GM19395 (cell line): ENCODE measurements at regions not wholly inside any gene's neighbourhood (a gene's known extent, or its start where the extent isn't known, plus 50 kb on each side); places are given as distances from the start of the nearest gene placed in this dataset.

Source experiments
- ATAC-seq: cut with Tn5 transposase; IDR thresholded peaks from one replicate; pipeline ENCODE4 v1.9.1; 2021; ENCODE audit warnings: mild to moderate bottlenecking, moderate library complexity; ENCODE audit not compliant: unreplicated experiment

DNA sequence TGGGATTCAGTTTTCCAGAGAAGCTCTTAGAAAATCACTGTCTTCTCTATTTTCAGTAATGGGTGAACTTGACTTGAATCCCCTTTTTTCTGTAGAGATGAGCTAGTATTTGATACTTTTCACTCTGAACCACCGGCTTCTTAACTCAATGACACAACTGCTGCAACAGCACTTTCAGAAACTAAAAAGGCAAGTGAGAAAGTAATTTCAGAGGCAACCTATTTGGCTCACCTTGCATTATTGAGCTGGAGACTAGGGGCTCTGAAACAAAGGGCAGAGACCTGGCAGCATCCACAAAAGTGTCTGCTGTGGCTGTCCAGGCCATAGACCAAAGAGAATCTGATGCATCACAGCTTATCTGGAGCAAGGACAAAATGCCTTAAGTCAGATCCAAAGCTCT is 289.8 kb upstream of the IRAK1BP1 start:
- ATAC-seq: no peak

DNA sequence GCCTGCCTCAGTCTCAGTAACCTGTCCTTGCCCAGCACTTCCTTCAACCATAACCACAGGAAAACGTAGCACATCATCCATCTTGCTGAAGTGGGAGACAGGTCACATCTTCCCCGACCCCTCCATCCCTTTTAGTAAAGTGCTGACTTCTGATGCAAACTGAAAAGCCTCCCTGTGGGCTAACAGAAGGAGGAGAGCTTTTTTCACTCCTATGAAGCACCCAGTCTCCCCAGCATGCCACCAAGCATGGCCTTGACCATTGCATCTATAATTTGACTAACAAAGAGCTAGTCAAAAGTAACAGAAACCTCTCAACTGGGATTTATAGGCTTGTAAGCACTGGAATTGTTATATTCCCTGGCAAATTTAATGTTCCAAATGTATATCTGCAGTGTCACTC is 288.9 kb upstream of the IRAK1BP1 start:
- no peak for ATAC-seq

DNA sequence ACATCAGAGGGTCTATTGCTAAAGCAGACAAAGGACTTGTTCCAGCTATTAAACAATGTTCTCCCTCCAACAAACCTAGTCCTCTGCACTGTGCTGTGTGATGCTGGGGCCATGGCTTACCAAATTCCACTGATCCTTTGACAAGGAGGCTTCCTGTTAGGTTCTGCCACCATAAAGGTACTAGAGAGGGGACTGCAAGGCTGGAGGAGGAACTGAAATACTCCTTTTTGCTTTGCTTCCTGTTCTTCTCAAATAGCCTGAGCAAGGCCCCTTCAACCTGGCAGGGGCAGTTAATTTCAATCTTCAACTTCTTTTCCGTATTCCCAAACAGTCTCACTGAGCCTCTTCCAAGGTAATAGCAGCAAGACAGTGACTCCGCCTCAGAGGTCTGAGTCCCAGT is 286.4 kb upstream of the IRAK1BP1 start:
- peak; percentile 71 for ATAC-seq

DNA sequence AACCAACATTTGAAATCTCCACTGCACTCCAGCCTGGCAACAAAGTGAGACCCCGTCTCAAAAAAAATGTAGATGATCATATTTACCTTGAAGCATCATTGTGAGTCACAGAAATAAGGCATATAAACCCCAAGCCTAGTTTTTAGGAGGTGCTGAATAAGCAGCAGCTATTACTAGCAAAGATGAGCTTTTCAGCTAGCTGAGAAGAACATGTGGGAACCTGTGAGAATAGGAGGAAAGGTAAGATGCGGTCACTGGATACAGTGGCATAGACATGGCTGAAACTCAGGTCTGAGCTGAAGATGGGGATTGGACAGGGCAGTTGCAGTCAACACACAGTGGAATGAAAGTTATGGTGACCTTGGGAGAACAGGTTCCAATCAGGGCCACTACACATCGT is 284.3 kb upstream of the IRAK1BP1 start:
- ATAC-seq: no peak

DNA sequence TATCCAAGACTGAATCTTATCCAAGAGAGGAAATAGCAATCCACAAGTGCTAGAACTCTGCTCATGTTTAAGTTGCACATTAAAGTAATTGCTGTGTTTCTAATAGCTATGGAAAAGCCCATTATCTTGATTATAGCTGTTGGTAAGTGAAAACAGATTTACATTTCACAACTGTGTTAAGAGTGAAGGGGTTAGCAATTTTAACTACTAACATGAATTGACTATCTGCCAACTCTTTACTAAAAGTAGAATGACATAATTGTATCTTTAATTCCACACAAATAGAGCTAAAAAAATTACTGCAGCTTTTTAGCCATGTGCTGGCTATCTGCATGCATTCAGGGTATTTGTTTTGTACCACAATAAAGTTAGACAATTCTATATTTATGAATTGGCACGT is 277.9 kb upstream of the IRAK1BP1 start:
- no peak for ATAC-seq

DNA sequence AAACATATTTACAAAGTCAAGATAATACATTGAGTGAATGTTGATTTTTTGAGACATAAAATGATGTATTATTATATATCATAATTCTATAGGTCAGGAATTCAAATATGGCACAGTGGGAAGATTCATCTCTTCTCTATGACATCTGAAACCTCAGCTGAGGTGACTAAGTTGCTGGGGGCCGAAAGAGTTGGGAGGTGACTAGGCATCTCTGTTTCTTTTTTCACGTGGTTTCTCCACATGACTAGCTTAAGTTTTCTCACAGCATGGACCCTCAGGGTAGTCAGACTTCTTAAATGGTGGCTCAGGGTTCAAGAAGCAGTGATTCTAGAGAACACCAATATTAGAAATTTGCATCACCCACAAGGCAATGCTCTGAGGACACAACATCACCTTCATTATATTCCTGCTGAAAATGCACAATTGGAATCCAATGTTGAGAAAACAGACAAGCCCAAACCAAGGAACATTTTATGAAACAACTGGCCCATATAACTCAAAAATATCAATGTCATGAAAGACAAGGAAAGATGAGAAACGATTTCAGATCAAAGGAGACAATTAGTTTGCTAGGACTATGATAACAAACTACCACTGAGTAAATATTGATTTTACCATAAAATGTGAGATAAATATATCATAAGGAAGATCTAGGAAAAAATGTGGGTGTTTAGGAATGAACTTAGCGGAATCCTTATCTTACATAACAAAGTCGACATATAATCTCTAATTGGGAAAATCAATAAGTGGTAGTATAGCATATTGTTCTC is 273.3 kb upstream of the IRAK1BP1 start:
- ATAC-seq: no peak

DNA sequence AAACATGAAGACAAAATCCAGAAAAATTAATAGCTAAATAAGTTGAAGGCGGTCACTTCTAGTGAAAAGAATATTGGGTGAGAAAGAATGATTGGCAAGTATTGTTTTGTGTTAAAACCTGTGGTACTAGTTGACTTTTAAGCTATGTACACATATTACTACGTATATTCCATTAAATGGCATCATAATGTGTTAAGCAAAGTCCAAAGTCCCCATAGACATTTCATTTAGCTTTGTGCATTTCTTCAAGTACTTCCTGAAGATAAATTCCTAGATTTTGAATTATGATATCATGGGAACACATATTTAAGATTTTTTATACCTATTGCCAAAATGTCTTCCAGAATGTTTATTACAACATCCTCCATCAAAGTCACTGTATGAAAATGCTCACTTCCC is 272.7 kb upstream of the IRAK1BP1 start:
- no peak for ATAC-seq

DNA sequence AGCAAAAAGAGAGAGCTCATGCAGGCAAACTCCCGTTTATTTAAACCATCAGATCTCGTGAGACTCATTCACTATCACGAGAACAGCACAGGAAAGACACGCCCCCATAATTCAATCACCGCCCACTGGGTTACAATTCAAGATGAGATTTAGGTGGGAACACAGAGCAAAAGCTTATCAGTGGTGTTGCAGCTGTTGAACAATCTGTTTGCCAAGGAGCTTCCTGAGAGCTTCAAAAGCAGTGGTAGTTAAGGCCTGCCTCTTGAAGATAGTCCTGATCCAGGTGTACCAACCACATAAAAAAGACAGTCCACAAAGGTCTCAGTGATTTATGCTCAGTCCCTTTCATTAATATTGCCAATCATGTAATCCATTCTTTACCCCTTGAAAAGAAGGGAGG is 269.4 kb upstream of the IRAK1BP1 start:
- no peak for ATAC-seq

DNA sequence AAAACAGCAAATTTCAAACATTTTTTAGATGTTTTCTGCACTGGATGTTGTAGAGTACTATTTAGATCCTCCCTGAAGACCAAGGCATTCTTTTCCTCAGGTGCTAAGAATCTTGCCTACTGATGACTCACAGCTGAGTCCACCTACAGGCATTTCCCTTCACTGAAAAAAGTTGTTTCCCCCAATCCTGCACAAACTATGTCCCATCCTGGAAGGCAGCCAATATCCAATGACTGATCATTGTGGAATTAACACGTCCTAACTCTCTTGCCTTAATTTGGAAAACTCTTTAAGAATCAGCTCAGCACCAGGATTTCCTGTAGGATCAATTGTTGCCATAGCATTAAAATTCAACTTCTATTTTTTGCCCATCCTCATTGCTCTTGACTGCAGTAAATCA is 268.4 kb upstream of the IRAK1BP1 start:
- ATAC-seq: no peak

DNA sequence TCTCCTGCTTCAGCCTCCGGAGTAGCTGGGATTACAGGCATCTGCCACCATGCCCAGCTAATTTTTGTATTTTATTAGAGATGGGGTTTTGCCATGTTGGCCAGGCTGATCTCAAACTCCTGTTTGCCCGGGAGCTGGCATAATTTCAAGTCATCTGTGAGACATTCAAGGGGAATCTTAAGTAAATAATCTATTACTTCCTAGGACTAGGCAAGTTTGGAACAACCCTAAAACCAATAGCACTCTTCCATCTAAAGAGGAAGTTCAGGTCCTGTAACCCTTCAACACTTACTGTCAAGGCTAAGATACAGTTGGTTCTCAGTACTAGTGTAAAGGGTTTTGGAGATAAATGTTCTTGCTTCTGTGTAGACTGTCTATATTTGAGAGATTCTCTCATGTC is 267.8 kb upstream of the IRAK1BP1 start:
- ATAC-seq: no peak

DNA sequence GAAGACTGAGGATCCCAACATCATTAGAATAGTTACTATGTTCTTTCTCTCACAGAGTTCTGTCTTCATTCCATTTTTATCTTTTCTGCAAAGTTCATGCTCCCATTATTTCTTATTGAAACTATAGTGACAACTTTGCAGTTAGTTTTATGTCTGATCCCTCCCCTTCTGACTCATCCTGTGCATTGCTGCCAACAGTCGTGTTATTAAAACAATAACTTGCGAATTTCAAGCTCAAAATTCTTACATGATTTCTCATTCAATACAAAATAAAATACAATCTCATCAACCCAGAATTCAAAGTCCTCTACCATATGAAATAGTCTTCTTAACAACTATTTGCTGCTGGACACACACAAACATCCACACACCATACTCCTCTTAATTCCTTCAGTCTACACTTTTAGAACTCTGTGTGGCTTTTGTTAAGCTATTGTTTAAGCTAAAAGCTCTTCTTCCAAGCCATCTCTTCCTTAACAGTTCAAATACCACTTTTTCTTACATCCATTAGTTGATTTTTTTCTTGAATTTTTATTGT is 261.4 kb upstream of the IRAK1BP1 start:
- no peak for ATAC-seq

DNA sequence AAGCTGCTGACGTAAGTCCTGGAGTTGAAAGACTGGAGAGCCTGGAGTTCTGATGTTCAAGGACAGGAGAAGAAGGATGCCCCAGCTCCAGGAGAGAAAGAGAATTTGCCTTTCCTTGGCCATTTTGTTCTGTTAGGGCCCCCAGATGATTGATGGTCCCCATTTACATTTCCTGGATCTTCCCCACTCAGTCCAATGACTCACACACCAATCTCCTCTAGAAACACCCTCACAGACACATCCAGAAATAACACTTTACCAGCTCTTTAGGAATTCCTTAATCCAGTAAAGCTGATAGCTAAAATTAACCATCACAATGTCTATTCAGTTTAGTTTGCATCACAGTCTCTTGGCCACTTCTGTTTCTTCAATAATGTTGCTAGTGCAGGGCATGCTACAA is 260.2 kb upstream of the IRAK1BP1 start:
- no peak for ATAC-seq

DNA sequence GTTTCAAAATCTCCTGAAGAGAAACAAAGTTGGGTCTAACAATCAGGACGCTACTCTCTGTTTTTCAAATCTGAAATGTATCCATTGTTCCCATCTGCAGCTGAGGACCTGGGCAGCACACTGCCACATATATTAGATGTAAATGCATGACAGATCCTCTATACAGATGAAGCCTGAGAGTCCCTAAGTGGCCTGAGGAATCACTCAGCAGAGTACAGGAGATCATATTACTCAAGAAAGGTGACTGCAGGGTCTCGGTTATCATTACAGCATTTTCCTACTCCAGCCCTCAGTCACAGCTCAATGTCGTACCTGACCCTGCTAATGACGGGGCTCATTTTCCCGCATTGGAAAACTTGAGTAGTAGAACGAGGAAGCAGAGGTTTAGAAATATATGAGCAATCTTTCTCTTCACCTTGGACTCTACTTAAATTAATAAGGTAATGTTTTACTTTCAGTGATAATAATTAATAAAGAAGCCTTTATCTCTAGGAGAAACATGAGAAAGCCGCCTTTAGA is 256.2 kb upstream of the IRAK1BP1 start:
- ATAC-seq: no peak

DNA sequence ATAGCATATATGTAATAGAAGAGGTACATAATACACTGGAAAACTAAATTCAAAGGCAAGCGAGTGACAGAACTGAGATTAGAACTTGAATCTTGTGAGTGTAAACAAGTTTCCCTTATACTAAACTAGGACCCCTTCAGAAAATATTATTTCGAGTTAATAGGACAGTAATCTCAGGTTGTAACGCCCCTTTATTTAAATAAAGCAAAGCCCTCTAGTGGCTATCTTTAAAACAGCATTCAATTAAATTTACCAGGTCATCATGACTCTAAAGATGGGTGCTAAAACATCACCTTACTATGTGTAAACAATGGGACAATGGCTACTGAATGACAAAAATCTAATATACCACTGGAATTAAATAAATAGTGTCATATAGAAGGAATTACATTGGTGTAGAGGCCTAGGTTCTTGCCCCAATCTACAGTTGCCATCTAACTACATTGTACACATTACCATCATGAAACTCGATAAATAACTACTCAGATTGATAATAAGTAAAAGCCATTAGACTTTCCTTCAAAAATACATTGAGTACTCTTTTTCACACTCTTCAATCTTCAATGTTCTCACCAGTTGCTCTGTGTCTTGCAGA is 255.4 kb upstream of the IRAK1BP1 start:
- ATAC-seq: no peak

DNA sequence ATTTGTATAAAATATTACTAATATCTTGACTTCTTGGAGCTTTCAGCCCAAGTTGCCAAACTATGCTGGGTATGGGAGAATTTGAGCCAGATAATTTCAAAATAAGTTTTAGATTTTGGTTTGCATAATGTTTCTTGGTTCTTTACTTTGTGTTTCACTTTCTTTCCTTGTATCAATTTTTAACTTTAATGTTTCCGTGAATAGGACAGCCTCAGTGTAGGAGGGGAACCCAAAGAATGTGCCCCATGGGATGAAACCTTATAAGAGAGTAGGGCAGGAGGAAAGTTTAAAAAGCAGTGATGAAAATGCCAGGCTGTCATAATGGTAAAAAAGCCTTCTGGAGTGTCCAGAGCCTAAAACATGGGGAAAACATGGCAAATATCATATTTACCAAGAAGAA is 252.4 kb upstream of the IRAK1BP1 start:
- peak; percentile 22 for ATAC-seq

DNA sequence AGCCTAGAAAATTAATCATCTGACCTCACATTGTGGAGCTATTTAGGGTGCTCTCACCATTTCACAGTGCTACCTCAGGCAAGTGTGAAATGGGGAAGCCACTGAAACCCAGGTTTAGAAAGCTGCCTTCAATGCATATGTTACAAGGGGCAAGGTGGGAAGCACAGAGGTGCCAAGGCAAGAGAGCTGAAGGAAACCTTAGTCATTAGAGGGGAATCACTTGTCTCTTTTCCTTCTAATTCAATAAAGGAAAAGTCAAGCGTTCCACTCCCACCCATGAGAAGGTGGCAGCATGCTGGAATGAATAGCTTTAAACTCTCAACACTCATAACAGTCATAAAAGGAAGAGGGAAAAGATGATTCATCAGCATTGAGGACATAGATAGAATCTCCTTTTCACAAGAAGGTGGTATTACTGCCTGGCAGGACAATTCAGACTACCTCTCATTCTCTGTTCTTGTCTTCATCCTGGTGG is 251.9 kb upstream of the IRAK1BP1 start:
- ATAC-seq: peak; percentile 72

DNA sequence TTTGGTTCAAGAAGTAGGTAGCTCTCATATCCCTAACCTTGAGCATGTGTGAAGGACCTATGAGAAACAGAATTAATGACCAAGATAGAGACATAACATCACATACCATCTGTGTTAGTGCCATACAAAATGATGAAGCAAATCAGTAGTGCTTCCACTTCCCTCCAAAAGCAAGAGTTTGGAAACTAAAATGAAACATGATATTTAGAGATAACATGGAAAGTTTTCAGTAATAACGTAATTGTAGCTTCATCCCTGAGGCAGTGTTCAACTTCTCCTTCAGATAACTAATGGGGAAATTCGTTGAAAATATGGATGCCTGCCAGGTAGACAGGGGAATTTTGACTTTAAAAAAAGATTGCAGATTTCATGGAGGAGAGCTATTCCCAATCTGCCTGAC is 248.4 kb upstream of the IRAK1BP1 start:
- ATAC-seq: no peak

DNA sequence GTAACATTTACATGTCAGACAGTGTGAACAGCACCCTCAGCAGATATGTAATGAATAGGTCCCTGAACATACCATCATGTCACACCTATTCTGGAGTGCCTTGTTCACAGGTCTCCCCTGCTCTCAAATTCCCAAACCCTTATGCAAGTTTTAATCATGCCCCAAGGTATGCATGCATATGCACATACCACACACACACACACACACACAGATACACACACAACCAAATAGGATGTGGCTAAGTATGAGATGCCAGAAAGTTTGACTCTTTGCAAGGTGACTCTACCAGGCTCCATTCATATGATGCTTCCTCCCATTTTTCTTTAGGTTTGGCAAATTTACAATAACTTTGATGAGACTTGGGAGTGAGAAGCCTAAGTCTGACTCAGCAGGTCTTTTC is 243.8 kb upstream of the IRAK1BP1 start:
- no peak for ATAC-seq

DNA sequence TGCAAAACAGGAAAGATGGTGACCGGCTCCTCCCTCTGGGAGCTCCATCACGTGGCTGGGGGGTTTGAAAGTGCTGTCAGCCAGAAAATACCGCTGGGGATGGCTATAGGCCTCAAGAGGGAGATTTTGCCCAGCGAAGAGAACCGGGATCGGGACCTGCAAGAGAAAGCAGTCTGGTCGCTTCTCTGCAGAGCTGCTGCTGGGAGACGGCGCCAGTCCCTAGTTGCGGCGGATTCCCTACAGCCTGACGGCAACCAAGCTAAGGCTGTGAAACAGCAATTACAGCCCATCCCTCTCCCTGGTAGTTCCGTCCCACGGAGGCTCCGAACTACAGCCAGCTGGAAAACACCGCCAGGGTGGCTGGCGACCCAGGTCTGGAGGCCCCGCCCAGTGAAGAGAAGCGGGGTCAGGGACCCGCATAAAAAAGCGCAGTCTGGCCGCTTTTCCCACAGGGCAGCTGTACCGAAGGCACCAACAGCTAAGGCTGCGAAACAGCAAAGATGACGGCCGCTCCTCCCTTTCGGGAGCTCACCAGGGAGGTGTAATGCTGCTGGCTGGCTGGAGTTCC is 238.1 kb upstream of the IRAK1BP1 start:
- no peak for ATAC-seq

DNA sequence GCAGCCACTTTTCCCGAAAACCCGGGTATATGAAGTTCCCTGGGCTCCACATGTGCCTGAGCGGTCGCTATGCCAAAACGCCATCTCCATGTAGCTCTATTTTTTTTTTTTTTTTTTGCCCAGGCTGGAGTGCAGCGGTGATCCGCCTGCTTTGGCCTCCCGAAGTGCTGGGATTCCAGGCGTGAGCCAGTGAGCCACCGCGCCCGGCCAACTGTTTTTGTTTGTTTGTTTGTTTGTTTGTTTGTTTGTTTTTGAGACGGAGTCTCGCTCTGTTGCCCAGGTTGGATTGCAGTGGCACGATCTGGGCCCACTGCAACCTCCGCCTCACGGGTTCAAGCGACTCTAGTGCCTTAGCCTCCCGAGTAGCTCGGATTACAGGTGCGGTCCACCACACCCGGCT is 237.5 kb upstream of the IRAK1BP1 start:
- no peak for ATAC-seq

DNA sequence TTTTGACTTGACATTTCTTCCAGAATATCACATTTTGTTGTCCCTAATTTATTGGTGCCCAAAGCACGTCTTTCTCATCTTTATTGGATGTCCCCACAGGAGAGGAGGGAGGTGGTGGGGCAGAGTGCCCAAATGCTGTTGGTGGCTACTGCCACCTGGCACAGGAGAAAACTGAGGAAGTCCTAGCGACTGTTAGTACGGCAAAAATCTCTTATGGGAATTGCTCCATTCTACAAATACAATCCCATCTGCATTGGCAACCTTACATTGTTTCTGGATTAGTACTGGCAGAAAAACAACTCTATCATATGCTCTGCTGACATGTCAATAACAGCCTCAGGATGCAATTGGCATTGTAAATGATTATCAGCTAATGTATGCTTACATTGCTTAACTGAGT is 235.4 kb upstream of the IRAK1BP1 start:
- no peak for ATAC-seq
